ENCODE measurements at regions not wholly inside any gene's neighbourhood (a gene's known extent, or its start where the extent isn't known, plus 50 kb on each side); places are given as distances from the start of the nearest gene placed in this dataset.
A peak's percentile ranks its signal among the peaks of the same experiment; 100 is the strongest.
"Not testable (repeated sequence)": the region's sequence is repeated elsewhere in the genome, so short reads cannot be mapped to it uniquely, and the experiment has no call there.

GRCh38 chr18:56003009-56003719 lies 415.2 kb upstream of the TCF4 start:
- ATAC-seq: no peak

- ATAC-seq: no peak
Measured at GRCh38 chr18:56001576-56001975, 413.6 kb upstream of the TCF4 start.

DNA sequence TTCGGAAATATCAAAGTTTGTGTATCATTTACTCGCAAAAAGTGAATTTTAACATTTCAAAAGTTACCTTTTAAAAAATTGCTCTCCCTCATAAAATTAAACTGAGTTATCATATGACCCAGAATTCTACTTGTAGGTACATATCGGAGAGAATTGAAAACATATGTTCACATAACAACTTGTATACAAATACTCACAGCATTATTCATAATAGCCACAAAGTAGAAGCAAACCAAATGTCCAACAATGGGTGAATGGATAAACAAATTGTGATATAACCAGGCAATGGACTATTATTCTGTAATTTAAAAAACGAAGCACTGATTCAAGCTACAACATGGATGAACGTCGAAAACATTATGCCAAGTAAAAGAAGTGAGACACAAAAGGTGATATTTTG lies 412.0 kb upstream of the TCF4 start:
- no peak for ATAC-seq

DNA sequence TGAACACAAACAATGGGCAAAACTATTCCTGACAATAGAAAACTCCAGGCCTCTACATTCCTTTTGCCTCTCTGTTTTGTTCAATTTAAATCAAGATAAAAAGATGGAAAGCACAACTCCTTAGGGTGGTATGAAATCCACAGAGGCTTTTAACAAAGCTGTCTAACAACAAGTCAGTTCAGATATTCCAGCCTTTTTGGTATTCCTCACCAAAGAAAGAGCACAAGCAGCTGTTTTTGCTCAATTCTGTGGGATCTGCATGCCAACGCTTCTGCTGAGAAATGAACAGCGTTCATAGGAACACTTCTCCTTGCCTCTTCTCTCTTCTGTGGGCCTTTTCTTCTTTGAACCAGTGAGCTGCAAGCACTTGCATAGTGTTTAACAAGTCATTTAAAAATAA lies 411.6 kb upstream of the TCF4 start:
- ATAC-seq: no peak

DNA sequence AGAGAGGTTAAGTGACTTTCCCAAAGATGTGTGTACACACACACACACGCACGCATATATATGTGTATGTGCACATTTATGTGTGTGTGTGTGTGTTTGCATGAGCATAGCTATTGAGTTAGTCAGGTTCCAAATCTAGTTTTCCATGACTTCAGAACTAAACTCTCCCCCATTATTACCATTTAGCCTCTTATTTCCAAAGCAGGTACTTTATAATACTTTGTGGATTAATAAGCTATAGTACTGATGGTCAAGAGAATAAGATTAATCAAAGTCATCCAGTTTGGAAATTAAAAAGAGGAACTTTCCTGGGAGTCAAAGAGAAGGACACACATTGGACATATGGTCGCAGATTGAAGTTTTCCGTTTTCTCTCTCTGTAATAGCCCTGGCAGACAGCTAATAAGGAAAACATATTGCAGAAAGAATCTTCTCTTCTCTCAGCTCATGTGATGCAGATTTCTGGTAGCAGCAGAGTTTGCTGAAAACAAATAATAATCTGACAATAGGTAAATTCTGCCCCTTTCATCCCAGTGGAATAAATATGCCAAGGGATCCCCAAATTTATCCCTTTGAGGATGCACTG lies 410.9 kb upstream of the TCF4 start:
- ATAC-seq: no peak

DNA sequence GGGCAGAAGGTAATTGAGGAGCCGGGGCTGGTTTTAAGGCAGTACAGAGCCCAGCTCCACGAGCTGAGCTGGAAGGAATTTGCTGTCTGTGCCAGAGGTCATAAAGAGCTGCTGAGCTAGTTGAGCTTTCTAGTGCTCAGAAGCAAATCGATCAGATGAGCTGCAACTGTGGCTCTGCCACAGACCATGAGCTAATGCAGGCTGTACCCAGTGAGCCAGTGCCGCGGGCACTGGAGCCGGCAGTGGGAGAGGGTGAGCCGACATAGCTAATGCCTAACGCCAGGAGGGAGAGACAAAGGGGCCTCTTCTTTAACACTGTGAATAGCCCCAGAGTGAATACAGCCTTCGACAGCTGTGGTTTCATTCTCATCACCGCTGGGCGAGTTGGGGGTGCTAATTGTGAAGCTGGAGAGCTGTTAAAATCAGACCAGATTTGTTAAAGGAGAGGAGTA lies 410.1 kb upstream of the TCF4 start:
- peak; percentile 46 for ATAC-seq

GRCh38 chr18:55997151-55997561 lies 409.2 kb upstream of the TCF4 start:
- ATAC-seq: peak; percentile 91

GRCh38 chr18:55996717-55997116 lies 408.7 kb upstream of the TCF4 start:
- peak; percentile 54 for ATAC-seq

DNA sequence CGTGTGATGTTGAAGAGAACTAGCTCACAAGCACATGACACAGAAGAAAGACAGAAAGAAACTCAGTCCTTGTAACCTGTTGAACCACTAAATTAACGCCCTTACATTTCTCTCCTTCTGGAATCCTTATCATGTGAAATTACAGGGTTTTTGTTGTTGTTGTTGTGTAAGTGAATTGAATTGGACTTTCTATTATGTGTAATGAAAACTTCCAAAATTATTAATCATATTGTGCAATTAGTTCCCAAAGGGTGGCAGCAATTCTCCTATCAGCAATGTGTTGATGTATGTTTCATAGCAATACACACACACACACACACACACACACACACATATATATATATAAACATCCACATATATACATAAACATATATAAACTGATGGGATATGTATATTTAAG lies 402.2 kb upstream of the TCF4 start:
- ATAC-seq: no peak

GRCh38 chr18:55988537-55988936 lies 400.5 kb upstream of the TCF4 start:
- peak; percentile 57 for ATAC-seq

DNA sequence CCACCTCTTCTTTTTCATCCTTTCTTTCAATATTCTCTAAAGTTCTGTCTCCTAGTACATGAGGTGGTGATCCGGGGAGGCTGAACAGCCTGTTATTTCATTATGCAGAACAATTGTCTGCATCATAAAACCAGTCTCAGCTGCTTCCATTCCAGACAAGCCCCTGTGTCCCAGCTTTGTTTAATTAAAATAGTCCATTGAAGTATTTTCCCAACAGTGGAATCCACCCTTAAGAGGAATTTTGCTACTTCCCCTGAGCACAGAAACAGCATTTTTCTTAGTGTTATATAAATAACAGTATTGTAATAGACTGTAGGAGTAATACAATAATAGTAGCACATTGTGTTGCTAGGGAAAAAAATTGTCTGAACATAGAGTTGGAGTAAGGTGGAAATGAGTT lies 395.4 kb upstream of the TCF4 start:
- no peak for ATAC-seq

GRCh38 chr18:55982992-55983391 lies 395.0 kb upstream of the TCF4 start:
- ATAC-seq: no peak

DNA sequence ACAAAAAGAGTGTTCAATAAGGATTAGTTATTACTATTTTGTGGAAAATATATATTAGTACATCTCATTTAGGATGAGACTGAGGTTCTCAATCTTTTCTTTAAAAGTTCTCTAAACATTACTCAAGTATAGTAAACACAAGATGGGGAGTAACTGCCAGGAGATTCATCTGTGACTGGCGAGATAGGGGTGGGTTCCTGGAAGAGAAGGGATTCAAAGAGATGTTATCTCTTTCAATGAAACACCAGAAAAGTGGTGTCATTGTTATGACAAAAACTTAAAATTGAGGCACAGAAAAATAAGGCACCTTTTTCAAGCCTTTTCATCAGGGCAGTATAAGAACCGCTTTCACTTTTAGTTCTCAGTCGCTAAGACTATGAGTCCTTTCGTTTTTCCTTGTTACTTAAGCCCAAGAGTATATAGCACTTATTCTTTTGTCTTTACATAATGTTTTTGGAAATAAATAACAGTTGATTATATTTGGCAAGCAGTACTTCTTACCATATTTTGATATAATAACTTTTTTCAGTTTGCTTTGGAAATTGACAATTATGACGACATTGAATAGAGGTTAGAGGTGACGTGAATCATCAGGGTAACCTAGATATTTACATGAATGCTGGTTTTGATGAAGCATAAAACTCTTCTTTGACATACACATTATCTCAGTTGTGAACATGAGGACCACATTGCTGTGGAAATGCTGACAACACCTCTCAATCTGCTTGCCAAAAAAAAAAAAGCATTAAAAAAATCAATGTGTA lies 393.9 kb upstream of the TCF4 start:
- no peak for ATAC-seq

GRCh38 chr18:55974521-55974920 lies 386.5 kb upstream of the TCF4 start:
- no peak for ATAC-seq

GRCh38 chr18:55968550-55968949 lies 380.6 kb upstream of the TCF4 start:
- ATAC-seq: peak; percentile 91

- no peak for ATAC-seq
Measured at GRCh38 chr18:55967019-55967418, 379.0 kb upstream of the TCF4 start.

DNA sequence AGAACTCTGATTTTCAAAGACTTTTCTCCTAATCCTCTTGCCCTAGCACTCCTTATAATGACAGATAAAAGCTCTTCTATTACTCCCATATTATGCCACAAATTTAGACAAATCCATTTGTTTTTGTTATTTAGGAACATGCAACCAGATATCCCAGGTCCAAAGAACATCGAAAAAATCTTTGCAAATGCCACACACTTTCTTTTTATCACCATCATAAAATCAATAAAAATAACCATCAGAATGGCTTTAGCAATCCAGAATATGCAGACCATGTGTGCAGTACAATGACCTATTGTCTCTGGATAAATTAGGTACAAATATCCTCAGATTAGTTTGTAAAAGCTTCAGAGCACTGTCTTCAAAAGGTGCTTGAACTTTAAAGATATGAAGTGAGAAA lies 376.2 kb upstream of the TCF4 start:
- ATAC-seq: no peak

GRCh38 chr18:55953326-55953725 lies 365.3 kb upstream of the TCF4 start:
- no peak for ATAC-seq

GRCh38 chr18:55951738-55952137 lies 363.7 kb upstream of the TCF4 start:
- ATAC-seq: not testable (repeated sequence)

DNA sequence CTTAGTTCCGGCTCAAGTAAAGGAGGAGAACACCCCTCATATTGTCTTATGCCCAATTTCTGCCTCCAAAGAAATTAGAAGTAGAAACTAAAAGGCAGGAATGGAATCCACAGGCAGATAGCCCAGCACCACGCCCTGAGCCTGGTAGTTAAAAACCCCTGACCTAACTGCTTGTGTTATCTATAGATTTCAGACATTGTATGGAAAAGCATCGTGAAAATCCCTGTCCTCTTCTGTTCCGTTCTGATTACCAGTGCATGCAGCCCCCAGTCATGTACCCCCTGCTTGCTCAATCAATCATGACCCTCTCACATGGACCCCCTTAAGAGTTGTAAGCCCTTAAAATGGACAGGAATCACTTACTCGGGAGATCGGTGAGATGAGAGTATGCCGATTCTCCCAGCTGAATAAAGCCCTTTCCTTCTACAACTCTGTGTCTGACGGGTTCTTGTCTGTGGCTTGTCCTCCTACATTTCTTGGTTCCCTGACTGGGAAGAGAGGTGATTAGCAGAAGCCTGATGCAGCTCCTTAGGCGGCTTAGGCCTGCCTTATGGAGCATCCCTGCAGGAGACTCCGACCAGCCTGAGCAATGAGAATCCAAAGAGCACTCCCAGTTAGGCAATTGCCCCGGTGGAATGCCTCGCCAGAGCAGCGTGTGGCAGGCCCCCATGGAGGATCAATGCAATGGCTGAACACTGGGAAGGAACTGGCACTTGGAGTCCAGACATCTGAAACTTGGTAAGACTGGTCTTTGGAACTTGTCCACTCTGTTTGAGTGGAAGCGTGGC lies 362.6 kb upstream of the TCF4 start:
- ATAC-seq: no peak

- ATAC-seq: no peak
Measured at GRCh38 chr18:55934821-55935220, 346.8 kb upstream of the TCF4 start.

- ATAC-seq: no peak
Measured at GRCh38 chr18:55932675-55933074, 344.7 kb upstream of the TCF4 start.

DNA sequence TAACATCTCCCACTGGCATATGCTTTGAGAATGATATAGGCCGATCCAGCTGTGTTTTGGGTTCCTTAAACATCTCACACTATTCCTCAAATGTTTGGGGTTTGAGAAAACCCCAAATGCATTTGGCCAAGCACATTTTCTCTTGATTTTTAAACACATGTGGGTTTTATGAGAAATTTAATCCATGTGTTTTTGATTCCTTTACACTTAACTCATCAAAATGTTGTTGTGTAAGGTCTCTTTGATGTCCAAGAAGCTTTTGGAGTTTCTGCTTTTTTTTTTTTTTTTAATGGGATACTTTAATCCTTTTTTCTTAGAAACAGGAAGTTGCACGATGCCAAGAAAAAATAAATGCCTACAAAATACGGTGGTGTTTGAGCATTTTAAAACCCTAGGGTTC lies 339.8 kb upstream of the TCF4 start:
- ATAC-seq: no peak
